ENCODE measurements at regions not wholly inside any gene's neighbourhood (a gene's known extent, or its start where the extent isn't known, plus 50 kb on each side); places are given as distances from the start of the nearest gene placed in this dataset.

DNA sequence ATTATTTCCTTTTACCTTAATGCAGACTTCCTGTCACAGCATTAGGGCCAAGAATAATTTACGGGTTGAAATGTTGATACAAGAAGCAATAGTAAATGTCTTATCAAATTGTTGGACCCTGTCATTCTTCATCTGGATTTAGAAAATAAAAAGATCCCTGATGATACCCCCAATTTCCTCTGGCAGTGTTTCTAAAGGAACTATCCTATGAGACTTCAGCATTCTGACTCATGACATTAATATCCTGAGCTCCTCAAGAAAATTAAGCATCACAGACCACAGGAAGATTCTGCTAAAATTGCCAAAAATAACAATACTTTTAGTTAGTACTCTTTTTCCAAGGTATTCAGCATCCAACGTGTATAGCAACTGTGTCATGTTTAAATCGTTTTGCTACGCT is 490.5 kb upstream of the ANKRD30A start:
- DNase-seq (ENCODE audit: low spot score) = no peak

DNA sequence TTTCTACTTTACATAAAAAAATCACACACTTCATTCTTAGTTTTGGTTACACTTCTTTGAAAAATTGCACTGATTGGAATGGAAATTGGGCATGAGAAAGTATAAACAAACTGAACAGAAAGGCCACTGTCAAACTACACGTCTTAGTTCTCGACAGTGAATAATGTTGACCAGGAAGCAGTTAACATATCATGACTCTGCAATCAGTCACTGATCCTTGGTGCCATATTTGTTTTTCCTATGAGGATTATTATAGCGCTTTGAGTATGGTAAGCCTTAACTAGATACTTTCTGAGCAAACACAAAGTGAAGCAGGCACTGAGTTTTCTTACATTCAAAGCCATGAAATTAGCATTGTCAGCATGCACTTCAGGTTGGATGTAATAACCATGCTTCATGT is 495.1 kb upstream of the ANKRD30A start:
- DNase-seq (ENCODE audit: low spot score) = no peak

DNA sequence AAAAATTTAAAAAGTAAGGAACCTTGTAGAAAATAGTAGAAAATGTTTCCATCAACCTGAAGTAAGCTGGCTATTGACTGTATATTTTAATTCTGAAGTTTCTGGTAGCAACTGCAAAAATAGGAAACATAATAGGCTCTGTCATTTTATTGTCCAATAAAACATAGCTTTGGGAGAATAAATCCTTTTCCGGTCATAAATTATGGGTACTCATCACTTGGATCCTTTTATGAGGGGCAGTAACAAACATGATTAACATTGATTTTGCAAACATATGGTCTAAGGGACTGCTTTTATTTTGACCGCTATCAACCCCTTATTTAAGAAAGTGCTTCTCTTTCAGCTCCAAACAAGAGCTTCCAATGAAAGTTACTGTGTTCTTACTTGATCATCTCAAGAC is 495.9 kb upstream of the ANKRD30A start:
- no peak for DNase-seq (ENCODE audit: low spot score)

GRCh38 chr10:36624551-36625100 is 500.8 kb upstream of the ANKRD30A start:
- DNase-seq (ENCODE audit: low spot score) = no peak

GRCh38 chr10:36621346-36621745 is 504.1 kb upstream of the ANKRD30A start:
- no peak for DNase-seq (ENCODE audit: low spot score)

DNA sequence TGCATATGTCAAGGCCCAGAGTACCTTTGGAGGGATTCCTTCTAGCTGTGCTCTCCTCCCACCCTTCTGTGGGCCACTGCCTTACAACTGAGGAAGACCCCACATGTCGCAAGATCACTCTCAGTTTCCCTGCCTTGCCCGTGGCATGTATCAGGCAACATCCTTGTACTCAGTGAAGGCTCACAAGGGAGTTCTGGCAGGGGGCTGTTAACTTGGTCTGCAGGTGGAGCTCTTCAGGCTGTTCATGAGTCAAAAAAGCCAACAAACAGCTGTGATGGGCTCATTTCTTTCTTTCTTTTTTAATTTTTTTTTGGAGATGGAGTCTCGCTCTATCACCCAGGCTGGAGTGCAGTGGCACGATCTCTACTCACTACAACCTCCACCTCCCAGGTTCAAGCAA is 513.0 kb upstream of the ANKRD30A start:
- DNase-seq (ENCODE audit: low spot score) = no peak

DNA sequence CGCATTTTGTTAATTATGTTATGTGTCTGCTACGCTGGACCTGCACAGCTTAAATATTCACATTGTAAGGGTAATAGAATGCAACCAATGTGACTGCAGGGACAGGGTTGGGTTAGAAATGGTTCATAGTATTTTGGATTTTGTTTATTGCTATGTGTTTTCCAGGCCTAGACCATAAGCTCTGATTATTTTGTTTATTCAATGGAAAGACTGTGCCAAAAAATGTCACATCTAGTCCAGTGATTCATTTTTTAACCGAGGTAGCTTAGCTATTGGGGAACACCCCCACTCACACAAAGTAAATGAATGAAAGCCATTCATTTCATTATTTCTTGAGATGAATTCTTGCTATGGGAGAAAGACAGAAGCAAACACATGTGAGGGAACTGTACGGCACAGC is 516.5 kb upstream of the ANKRD30A start:
- DNase-seq (ENCODE audit: low spot score) = no peak

- no peak for DNase-seq (ENCODE audit: low spot score)
Observed at GRCh38 chr10:36608251-36608650, 517.1 kb upstream of the ANKRD30A start.

DNA sequence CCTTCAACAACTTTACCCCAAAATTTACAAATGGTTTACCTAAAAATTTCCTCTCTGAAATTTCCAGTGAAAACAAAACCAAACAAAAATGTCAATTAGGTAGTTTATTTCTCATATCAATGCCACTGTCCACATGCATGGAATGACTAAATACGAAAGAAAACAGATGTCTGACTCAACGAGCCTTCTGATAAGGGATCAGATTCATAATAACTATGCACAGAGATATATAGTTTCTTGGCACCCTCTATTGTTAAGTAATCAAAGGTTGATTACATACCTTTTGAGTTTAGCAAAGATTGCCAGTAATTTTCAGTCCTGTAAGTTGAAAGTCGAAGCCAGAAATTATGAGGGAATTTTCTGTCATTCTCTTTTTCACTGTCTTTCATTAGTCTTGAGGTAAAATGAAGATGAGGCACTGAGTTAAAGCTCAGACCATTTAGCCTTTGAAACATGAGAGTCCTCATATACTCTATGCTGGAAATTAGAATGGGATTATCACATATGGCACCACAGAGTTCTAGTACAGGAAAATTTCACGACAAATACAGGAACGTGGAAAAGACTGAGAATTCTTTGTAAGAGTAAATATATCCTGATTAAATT is 519.1 kb upstream of the ANKRD30A start:
- DNase-seq (ENCODE audit: low spot score) = no peak

DNA sequence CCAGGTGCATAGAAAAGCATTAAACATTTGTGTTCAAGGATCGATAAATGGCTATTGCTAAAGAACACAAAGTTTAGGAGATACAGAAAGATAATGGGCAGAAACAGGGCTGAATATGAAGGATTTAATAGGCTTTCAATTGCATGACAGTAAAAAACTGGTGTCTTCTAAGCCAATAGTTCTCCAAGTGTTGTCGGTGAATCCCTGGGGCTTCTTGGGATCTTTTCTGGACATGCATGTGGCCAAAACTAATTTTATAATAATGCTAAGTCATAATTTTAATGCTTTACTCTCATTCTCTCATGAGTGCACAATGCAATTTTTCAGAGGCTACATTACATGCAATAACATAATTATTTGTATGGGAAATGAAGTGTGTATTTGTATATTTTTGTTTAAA is 521.1 kb upstream of the ANKRD30A start:
- no peak for DNase-seq (ENCODE audit: low spot score)

DNA sequence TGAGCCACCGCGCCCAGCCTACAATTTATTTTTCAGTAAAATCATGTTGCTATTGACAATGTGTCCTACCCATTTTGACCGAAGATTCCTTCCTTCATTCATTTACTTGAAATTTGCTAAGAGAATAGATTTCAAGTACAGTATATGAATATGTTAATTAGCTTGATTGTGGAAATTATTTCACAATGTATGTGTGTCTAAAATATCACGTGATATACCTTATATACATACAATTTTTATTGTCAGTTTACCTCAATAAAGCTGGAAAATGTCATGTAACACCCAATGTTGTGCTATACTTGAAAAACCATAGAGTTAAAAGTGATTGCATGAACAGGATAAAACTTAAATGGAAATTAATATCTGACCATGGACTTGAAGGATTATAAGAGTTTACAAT is 521.7 kb upstream of the ANKRD30A start:
- no peak for DNase-seq (ENCODE audit: low spot score)

- no peak for DNase-seq (ENCODE audit: low spot score)
Observed at GRCh38 chr10:36602374-36602773, 523.0 kb upstream of the ANKRD30A start.

DNA sequence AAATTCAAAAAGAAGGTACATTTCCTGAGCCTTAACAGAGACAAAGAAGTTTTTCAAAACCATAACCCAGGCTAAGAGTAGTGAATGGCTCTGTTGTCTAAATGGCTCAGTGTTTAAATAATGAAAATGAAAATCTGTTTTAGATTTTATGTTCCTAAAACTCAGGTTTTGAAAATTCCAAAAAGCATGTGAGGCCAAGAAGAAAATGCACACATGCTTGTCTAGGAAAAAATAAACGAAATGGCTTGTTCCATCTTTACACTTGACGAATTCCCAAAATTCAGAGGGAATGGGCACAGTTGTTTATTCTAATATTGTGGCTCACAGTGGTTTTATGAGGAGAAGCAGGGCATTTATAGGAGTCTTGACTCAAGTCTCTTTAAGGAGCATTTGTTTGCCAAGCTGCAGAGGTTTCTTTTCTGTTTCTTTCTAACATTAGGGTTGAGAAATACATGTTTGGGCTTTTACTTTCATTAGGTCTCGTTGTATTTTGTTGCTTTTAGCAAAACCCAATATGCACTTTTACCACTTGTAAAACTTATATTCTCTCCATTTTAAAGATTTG is 527.6 kb upstream of the ANKRD30A start:
- DNase-seq (ENCODE audit: low spot score) = no peak

GRCh38 chr10:36592964-36593363 is 532.4 kb upstream of the ANKRD30A start:
- DNase-seq (ENCODE audit: low spot score) = no peak

GRCh38 chr10:36591436-36591835 is 534.0 kb upstream of the ANKRD30A start:
- no peak for DNase-seq (ENCODE audit: low spot score)

- no peak for DNase-seq (ENCODE audit: low spot score)
Observed at GRCh38 chr10:36583690-36584089, 541.7 kb upstream of the ANKRD30A start.

DNA sequence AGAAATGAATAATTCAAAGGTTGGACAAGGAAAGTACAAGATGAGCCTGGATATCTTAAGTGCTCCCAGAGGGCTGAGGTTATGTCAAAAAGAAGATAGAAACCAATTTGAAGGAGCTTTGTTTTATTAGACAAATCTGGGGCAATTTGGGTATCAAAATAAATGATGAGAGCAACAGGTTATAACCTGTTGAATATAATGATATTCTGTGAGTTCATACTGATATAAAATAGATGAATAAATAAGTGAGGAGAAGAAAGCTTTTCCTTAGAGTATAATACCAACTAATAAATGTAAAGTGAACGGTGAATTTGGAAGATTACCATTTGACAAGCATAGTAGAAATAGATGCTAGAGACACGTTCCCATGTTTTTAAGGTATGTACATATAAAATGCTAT is 544.2 kb upstream of the ANKRD30A start:
- DNase-seq (ENCODE audit: low spot score) = no peak

DNA sequence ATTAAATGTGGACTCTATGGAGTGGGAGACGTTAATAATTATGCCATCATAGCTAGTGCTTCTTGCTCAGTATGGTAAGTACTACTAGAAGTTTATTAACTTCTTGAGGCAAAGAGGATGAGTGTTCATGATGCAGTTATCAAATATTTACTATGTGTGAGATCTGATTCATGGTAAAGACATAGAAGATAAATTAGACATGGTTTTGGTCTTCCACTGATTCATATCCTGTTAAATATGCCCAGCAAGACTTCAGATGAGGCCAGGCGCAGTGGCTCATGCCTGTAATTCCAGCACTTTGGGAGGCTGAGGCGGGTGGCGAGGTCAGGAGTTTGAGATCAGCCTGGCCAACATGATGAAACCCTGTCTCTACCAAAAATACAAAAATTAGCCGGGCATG is 547.1 kb upstream of the ANKRD30A start:
- no peak for DNase-seq (ENCODE audit: low spot score)

- DNase-seq (ENCODE audit: low spot score) = no peak
Observed at GRCh38 chr10:36577126-36577525, 548.3 kb upstream of the ANKRD30A start.

- DNase-seq (ENCODE audit: low spot score) = no peak
Observed at GRCh38 chr10:36574207-36574606, 551.2 kb upstream of the ANKRD30A start.

DNA sequence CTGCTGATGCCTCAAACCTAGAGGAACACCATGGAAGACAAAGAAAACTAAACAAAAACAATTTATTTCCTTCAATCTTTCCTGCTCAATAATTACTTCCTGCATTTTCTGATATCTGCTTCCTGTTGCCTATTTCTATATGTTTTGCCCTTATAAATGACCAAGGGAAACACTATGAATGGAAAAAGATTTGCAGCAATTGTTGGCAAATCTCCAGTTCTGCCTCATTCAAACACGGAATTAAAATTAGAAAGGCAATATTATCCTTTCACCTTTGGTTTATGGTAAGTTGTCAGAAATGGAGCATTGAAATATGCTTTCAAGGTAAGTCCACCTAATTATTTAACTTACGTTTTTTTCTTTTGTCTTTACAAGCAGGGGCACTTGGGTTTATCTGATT is 552.2 kb upstream of the ANKRD30A start:
- DNase-seq (ENCODE audit: low spot score) = no peak

- DNase-seq (ENCODE audit: low spot score) = no peak
Observed at GRCh38 chr10:36564433-36564832, 561.0 kb upstream of the ANKRD30A start.

GRCh38 chr10:36559412-36560400 is 565.7 kb upstream of the ANKRD30A start:
- DNase-seq (ENCODE audit: low spot score) = no peak
